ENCODE measurements at regions not wholly inside any gene's neighbourhood (a gene's known extent, or its start where the extent isn't known, plus 50 kb on each side); places are given as distances from the start of the nearest gene placed in this dataset.

DNA sequence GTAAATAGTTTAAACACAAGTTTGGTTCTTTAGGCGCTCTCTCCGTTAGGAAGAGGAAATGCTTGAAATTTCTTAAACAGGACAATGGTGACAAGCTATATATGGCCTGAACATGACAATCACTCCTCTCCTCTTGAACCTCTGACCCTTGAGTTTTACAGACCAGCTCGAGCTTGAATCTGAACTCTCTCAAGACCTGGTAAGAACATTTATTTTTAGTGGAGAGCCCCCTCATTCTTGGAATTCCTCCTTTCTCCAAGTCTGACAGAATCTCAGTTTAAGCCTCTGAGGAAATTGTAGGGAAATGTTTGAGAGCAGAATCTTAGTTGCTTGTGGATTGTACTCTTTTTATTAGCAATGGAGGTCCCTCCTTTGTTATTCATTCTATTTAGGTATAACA, 1293.6 kb upstream of the ZEB2 start:
- TF ChIP-seq POLR2AphosphoS5 (IDR thresholded peaks at IDR 0.05; ENCODE audit: low read depth) (no peak), EZH2phosphoT487 (IDR thresholded peaks at IDR 0.05; ENCODE audit: unreplicated experiment) (no peak)
- TF ChIP-seq, protein P1, sequence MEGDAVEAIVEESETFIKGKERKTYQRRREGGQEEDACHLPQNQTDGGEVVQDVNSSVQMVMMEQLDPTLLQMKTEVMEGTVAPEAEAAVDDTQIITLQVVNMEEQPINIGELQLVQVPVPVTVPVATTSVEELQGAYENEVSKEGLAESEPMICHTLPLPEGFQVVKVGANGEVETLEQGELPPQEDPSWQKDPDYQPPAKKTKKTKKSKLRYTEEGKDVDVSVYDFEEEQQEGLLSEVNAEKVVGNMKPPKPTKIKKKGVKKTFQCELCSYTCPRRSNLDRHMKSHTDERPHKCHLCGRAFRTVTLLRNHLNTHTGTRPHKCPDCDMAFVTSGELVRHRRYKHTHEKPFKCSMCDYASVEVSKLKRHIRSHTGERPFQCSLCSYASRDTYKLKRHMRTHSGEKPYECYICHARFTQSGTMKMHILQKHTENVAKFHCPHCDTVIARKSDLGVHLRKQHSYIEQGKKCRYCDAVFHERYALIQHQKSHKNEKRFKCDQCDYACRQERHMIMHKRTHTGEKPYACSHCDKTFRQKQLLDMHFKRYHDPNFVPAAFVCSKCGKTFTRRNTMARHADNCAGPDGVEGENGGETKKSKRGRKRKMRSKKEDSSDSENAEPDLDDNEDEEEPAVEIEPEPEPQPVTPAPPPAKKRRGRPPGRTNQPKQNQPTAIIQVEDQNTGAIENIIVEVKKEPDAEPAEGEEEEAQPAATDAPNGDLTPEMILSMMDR (conservative IDR thresholded peaks at IDR 0.05; ENCODE audit: low read depth in 2 of 2), result no peak

Data from GM23338 (cell line).